GM12892 (cell line): ENCODE measurements at regions not wholly inside any gene's neighbourhood (a gene's known extent, or its start where the extent isn't known, plus 50 kb on each side); places are given as distances from the start of the nearest gene placed in this dataset.

Source experiments
- POLR2A ChIP-seq: IDR thresholded peaks from 2 replicates; pipeline ENCODE4 v1.6.1; 2011; ENCODE audit warnings: low read depth, low read length, control low read depth
- POLR2AphosphoS5 ChIP-seq: IDR thresholded peaks from 2 replicates; pipeline ENCODE4 v1.6.1; 2011; ENCODE audit warnings: low read depth, low read length, control low read depth
- TAF1 ChIP-seq: IDR thresholded peaks from 2 replicates; pipeline ENCODE4 v1.6.1; 2011; ENCODE audit warnings: low read depth, mild to moderate bottlenecking, control low read depth, low read length, borderline replicate concordance

DNA sequence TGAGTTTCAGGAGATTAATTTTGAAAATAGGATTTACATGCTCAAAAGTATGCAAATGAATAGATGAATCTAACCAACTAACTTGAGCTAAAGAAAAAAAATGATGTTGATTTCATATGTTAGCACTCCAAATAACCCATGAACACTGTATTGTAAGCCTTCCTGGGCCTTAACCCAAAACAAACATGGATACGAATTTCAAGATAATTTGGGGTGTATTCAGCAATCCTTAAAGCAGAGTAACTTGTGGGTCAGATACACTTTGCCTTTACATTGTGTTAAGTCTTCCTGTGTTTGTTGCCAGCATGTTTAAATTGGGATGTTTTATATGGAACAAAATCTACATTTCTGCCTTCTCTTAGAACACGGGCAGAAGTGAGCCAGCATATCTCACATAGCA is 124.2 kb upstream of the WDR11 start:
- TF ChIP-seq POLR2AphosphoS5 (no peak), POLR2A (no peak), TAF1 (no peak)
